Keratinocyte (primary cell): ENCODE measurements at regions not wholly inside any gene's neighbourhood (a gene's known extent, or its start where the extent isn't known, plus 50 kb on each side); places are given as distances from the start of the nearest gene placed in this dataset.

Experiments used
- DNase-seq: peaks from one replicate; pipeline ENCODE4 v3.0.0-alpha.2; 2011; ENCODE audit warnings: low read depth, missing footprints, low spot score
- FAIRE-seq: peaks from 2 replicates; lab custom pipeline; 2011; peaks lifted over from hg19 to GRCh38; lab: Jason Lieb, UNC
- H2AFZ ChIP-seq: 2 replicates; pipeline ENCODE4 v1.6.0; 2012; ENCODE audit warnings: low read length, control low read depth, inconsistent platforms; ENCODE audit not compliant: control insufficient read depth
- H3K27ac ChIP-seq: 2 replicates; pipeline ENCODE4 v1.5.1; 2011; ENCODE audit warnings: low read length; ENCODE audit not compliant: control insufficient read depth, insufficient read depth
- H3K27me3 ChIP-seq: 3 replicates; pipeline ENCODE4 v1.6.0; 2011; ENCODE audit warnings: low read length; ENCODE audit not compliant: control insufficient read depth, insufficient read depth; ENCODE audit errors: extremely low read depth
- H3K36me3 ChIP-seq, 2 experiments: 2 replicates in 1 of 2; 3 replicates in 1 of 2; pipeline ENCODE4 v1.5.1; 2011; ENCODE audit warnings: low read length in 2 of 2, mild to moderate bottlenecking in 1 of 2; ENCODE audit not compliant: control insufficient read depth in 2 of 2, insufficient read depth in 2 of 2; ENCODE audit errors: extremely low read depth in 1 of 2
- H3K4me1 ChIP-seq: 3 replicates; pipeline ENCODE4 v1.5.1; 2011; ENCODE audit warnings: low read length; ENCODE audit not compliant: control insufficient read depth, insufficient read depth; ENCODE audit errors: extremely low read depth
- H3K4me2 ChIP-seq: 3 replicates; pipeline ENCODE4 v1.6.0; 2011; ENCODE audit warnings: low read depth, low read length; ENCODE audit not compliant: control insufficient read depth, insufficient read depth; ENCODE audit errors: extremely low read depth
- H3K4me3 ChIP-seq, 3 experiments: fragments of 200-600 bp in 1 of 3; sonication (generic) in 1 of 3; 2 replicates in 2 of 3; 3 replicates in 1 of 3; pipeline ENCODE4 v1.5.1; 2011 to 2016; ENCODE audit warnings: low read length in 3 of 3, mild to moderate bottlenecking in 3 of 3, control low read depth in 2 of 3, inconsistent platforms in 1 of 3, low read depth in 1 of 3, mixed read lengths in 1 of 3, mixed run types in 1 of 3, moderate library complexity in 1 of 3; ENCODE audit not compliant: control insufficient read depth in 2 of 3, insufficient read depth in 2 of 3; ENCODE audit errors: extremely low read depth in 1 of 3
- H3K79me2 ChIP-seq: 2 replicates; pipeline ENCODE4 v1.6.0; 2012; ENCODE audit warnings: low read length; ENCODE audit not compliant: control insufficient read depth, insufficient read depth
- H3K9ac ChIP-seq: 3 replicates; pipeline ENCODE4 v1.6.0; 2011; ENCODE audit warnings: low read length; ENCODE audit not compliant: control insufficient read depth, insufficient read depth; ENCODE audit errors: extremely low read depth
- H3K9me1 ChIP-seq: 3 replicates; pipeline ENCODE4 v1.6.0; 2011; ENCODE audit warnings: low read length; ENCODE audit not compliant: control insufficient read depth, insufficient read depth; ENCODE audit errors: extremely low read depth
- H3K9me3 ChIP-seq: 2 replicates; pipeline ENCODE4 v1.5.1; 2012; ENCODE audit warnings: low read depth, low read length; ENCODE audit not compliant: control insufficient read depth
- H4K20me1 ChIP-seq: 3 replicates; pipeline ENCODE4 v1.6.0; 2011; ENCODE audit warnings: low read length; ENCODE audit not compliant: control insufficient read depth, insufficient read depth; ENCODE audit errors: extremely low read depth
- EZH2 ChIP-seq: IDR thresholded peaks from one replicate; pipeline ENCODE4 v1.6.1; 2012; ENCODE audit warnings: inconsistent platforms, mild to moderate bottlenecking, low read length, moderate library complexity
- dilution Hi-C: fragments of 300-500 bp; cut with MboI; formaldehyde crosslinking; loops from one replicate; pipeline ENCODE4 v1.7.0; 2020; ENCODE audit warnings: low sequenced_read_pairs; ENCODE audit not compliant: extremely low pct_ligation_motif_present
- TF ChIP-seq, protein P1 (sequence below), 3 experiments: IDR thresholded peaks in 1 of 3; conservative IDR thresholded peaks in 1 of 3; optimal IDR thresholded peaks in 1 of 3; 2 replicates in 2 of 3; 3 replicates in 1 of 3; pipeline versions ENCODE3 to v1.5.1; 2011; ENCODE audit warnings: low read length in 3 of 3, mild to moderate bottlenecking in 3 of 3, moderate library complexity in 2 of 3, control low read depth in 1 of 3, inconsistent platforms in 1 of 3; ENCODE audit not compliant: insufficient read depth in 2 of 3; ENCODE audit errors: extremely low read depth in 1 of 3

DNA sequence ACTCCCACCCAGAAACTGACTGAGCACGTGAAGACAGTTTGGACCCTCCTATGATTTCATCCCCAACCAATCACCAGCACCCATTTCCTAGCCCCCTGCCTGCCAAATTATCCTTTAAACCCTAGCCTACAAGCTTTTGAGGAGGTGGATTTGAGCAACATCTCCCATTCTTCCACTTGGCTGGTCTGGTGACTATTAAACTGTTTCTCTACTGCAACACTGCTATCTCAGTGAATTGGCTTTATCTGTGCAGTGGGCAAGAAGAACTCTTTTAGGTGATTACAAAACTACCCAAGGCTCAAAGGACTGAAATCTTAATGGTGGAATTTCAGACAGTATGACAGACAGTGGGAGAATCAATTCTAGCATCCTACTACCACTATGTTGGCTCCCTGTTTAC is 57.6 kb downstream of the FOXB1 start:
- peaks cover 5% of the 10 kb centered on the region for H3K9me3 ChIP-seq
- H4K20me1 ChIP-seq, result no peaks in the 10 kb centered on the region
- no peaks in the 10 kb centered on the region for H3K79me2 ChIP-seq
- no peak overlapping the region for H2AFZ ChIP-seq
- H3K27me3 ChIP-seq, result no peaks in the 10 kb centered on the region
- H3K27ac ChIP-seq, result no peak overlapping the region
- peaks cover 8% of the 10 kb centered on the region for H3K4me1 ChIP-seq
- FAIRE-seq (peak; percentile 9), DNase-seq (no peak)
- no peak overlapping the region for H3K4me2 ChIP-seq
- dilution Hi-C loops, result no loop called here
- no peak overlapping the region for H3K9ac ChIP-seq
- no peaks in the 10 kb centered on the region for H3K36me3 ChIP-seq
- H3K4me3 ChIP-seq, result no peak overlapping the region
- no peak for TF ChIP-seq EZH2
- TF ChIP-seq, protein P1, sequence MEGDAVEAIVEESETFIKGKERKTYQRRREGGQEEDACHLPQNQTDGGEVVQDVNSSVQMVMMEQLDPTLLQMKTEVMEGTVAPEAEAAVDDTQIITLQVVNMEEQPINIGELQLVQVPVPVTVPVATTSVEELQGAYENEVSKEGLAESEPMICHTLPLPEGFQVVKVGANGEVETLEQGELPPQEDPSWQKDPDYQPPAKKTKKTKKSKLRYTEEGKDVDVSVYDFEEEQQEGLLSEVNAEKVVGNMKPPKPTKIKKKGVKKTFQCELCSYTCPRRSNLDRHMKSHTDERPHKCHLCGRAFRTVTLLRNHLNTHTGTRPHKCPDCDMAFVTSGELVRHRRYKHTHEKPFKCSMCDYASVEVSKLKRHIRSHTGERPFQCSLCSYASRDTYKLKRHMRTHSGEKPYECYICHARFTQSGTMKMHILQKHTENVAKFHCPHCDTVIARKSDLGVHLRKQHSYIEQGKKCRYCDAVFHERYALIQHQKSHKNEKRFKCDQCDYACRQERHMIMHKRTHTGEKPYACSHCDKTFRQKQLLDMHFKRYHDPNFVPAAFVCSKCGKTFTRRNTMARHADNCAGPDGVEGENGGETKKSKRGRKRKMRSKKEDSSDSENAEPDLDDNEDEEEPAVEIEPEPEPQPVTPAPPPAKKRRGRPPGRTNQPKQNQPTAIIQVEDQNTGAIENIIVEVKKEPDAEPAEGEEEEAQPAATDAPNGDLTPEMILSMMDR (optimal IDR thresholded peaks at IDR 0.05 in 1 of 3, IDR thresholded peaks at IDR 0.05 in 1 of 3, conservative IDR thresholded peaks at IDR 0.05 in 1 of 3; ENCODE audit: extremely low read depth in 1 of 3, insufficient read depth in 2 of 3, low read length in 3 of 3), result no peak
- no peaks in the 10 kb centered on the region for H3K9me1 ChIP-seq

GRCh38 chr15:60062826-60063225 is 58.7 kb downstream of the FOXB1 start:
- Histone ChIP-seq H3K9me1 (no peaks in the 10 kb centered on the region), H3K9me3 (peaks cover 5% of the 10 kb centered on the region), H3K36me3 (no peaks in the 10 kb centered on the region), H3K9ac (no peak overlapping the region), H3K79me2 (no peaks in the 10 kb centered on the region), H2AFZ (no peak overlapping the region), H3K27ac (no peak overlapping the region), H3K4me3 (no peak overlapping the region), H3K4me2 (no peak overlapping the region), H3K4me1 (peaks cover 8% of the 10 kb centered on the region), H3K27me3 (no peaks in the 10 kb centered on the region), H4K20me1 (no peaks in the 10 kb centered on the region)
- dilution Hi-C loops, result no loop called here
- DNase-seq (no peak), FAIRE-seq (no peak)
- TF ChIP-seq EZH2, result no peak
- TF ChIP-seq, protein P1 (optimal IDR thresholded peaks at IDR 0.05 in 1 of 3, IDR thresholded peaks at IDR 0.05 in 1 of 3, conservative IDR thresholded peaks at IDR 0.05 in 1 of 3; ENCODE audit: extremely low read depth in 1 of 3, insufficient read depth in 2 of 3, low read length in 3 of 3), result no peak
